Pons (tissue), 1 donor: ENCODE measurements at regions not wholly inside any gene's neighbourhood (a gene's known extent, or its start where the extent isn't known, plus 50 kb on each side); places are given as distances from the start of the nearest gene placed in this dataset.
"Not testable (repeated sequence)": the region's sequence is repeated elsewhere in the genome, so short reads cannot be mapped to it uniquely, and the experiment has no call there.

Experiments
- DNase-seq: peaks from one replicate; pipeline ENCODE4 v3.0.0-alpha.2; 2016; ENCODE audit warnings: low spot score

DNA sequence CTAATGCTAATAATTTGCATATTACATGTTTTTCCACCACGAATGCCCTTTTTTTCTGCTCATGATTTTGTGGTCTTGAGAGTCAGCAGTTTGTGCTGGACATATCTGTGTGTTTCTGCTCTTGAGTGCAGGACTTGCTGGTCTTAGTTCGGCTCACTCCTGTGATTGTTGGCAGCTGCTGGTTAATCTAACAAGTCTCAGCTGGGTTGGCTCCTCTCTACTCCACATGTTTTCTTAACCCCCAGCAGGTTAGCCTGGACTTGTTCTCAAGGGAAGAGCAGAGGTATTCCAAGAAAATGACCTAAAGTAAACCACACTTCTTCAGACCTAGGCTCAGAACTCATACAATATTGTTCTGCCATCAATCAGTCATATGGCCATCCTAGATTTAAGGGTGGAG is 1238.9 kb downstream of the XPNPEP1 start:
- DNase-seq, result no peak

DNA sequence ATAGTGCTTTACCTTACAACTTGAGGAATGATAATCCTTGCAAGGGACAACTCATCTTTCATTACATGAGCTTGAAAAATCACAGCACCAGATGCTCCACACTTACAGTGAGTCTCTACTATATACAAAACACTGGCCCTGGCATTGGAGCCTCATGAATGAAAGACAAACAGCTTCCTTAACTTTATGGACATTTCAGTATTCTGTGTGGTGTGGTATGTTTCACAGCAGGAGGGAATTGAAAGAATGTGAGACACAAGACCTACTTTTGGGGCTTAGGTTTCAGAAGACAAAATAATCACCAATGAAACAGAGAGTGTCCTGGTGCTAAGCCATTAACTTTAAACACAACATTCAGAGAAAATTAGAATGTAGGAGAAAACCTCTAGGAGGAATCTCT is 1249.6 kb downstream of the XPNPEP1 start:
- no peak for DNase-seq

DNA sequence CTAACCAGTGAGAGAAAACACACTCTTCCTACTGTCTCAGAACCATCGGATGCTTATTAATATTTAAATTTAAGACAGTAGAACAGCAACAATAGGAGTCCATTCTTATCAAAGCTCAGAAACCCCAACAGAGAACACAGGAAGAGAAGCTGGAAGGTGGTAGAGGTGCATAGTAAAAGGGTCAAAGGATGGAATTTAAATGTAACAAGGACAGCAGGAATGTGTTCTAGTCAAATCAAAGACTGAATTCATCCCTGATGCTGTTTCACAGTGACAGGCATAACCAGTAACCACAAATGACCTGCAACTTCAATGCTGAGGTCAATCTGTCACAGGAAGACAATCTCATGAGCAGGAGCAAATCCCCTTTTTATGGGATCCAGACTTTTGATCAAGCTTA is 1259.7 kb downstream of the XPNPEP1 start:
- no peak for DNase-seq

DNA sequence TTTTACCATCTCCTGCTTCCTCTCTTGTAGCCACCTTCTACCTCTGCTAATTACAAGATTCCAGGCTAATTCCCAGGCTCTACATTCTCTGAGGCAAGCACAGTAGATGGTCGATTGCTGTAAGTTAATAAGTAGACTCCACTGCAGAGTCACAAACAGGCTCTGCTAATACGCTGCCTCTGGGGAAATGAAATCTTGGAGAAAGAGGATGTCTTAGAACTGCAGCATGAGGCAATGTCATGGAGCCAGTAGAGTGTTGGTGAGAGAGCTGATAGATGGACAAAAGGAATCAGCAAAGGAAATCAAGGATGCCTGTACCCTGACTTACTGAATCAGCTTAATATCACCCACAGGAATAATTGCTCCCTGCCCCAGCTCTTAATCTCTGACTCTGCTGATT is 1260.3 kb downstream of the XPNPEP1 start:
- DNase-seq, result no peak

DNA sequence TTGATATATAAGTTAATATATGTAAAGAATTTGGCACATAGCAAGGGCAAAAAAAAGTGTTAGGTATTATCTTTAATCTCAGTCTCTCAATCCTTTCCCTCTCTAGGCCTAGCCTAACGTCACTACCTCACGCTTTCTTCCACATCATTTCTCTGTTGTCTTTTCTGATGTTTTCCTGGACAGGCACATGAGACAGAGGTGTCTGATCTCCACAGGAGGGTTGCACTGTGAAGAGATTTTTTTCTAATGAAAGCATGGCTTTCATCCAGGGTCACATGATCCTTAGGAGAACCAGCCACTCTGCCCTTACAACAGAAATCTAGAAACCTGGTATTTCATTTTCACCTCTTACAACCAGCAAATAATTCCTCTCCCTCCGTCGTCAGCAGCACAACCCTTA is 1268.3 kb downstream of the XPNPEP1 start:
- no peak for DNase-seq

DNA sequence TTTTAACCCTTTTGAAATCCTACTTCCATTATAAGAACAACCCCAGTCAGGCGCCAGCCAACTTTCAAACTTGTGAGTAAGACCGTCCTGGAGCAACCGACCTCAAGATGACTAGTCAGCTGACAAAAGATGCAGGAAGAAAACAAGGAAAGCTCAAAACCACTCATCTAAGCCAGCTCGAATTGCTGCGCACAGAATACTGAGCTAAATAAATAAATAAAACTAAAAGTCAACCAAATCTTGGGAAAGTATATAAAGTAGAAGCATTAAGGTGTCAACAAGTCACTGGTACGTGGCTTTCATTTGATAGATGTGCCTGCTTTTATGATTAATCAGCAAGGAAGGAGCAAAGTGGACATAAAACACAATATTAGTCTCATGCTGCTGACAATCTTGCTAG is 1269.8 kb downstream of the XPNPEP1 start:
- no peak for DNase-seq

DNA sequence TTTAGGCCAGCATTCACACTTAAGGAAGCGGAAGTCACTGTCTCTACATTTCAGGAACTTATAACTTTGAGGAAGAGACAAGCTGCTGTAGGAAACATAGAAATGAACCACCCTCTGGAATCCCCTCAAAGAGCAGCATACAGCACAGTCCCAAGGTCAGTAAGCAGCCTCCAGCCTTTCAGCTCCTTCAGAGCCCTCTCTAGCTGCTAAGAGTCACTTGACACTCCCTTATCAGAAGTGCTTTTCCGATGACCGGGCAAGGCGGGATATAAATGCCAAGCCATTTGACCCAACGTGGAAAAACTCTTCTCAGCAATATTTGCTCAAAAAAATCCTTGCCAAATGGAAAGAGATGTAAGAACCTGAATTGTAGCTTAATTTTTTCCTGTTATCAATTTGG is 1284.3 kb downstream of the XPNPEP1 start:
- DNase-seq, result no peak

DNA sequence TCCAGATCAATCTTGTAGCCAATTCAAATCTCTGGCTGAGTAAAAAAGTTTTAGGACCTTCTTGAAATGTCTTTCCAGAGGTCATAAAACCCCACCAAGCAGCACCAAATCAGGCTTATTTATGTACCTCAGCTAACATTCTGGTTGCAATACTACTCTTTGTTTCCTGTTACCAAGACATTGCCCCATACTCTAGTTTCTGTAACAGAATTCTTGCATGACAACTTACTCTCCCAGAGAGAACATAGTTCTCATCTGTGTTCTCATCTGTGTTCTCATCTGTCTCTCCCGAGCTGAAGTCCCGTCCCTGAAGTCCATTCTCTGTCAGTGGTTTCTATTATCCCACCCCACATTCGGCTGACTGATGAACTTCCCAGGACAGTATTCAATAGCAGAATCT is 1285.1 kb downstream of the XPNPEP1 start:
- DNase-seq, result no peak

DNA sequence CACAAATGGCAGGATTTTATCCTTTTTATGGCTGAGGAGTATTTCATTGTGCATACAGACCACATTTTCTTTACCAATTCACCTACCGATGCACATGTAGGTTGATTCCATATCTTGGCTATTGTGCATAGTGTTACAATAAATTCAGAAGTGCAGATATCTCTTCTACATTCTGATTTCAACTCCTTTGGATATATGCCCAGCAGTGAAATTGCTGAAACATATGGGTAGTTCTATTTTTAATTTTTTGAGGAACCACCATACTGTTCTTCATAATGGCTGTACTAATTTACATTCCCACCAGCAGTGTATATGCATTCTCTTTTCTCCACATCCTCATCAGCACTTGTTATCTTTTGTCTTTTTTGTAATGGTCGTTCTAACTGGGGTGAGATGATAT is 1290.3 kb downstream of the XPNPEP1 start:
- DNase-seq, result peak; percentile 2

DNA sequence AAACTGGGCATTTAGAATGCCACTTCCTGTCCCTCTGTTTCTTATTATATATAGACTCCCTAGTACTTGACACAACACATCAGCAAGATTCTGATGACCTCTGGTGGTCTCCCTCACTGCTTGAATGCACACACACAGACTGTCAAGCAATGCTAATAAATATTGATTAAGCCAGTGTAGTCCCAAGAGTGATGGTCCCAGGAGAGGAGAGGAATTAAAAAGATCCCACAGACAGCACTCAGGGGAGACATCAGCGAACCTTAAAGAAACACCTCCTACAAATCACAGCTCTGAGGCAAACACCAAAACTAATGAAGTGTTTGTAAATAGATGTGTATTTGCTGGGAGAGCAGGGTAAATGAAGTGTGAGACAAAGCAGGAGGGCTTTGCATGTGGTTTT is 1291.2 kb downstream of the XPNPEP1 start:
- no peak for DNase-seq

DNA sequence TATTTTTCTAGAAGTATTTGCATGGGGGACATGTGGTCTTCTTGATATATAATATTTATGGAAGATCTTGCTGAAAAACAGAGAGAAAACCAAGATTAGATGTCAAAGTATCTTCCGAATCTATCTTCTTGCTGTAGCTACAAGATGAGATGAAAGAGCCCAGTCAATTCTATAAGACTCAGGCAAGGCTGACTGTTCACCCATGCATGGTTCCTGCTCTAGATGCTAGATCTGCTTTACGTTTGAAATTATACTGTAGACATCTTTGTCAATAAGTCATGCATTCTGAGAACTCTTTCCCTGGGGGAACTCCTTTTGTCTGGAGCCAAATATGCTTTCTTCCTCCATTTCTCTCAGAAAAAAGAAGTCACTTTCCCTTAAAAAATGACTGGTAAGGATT is 1292.0 kb downstream of the XPNPEP1 start:
- DNase-seq, result no peak

DNA sequence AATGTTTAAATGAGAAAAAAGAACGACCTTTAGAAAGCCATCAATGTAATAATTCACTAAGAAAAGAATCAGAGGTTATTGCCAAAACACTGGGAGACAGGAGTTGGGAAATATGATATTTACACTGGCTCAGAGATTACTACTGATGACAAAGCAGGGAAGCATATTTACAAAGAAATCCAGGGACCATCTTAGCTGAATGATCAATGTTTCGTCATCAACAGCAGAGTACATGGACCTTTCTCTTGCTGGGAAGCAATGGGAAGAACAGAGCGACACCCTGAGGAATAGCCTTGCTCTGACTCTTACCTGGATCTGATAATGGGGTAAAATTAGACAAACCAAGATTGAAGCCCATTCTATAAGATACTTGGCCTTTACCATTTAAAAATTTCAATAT is 1293.5 kb downstream of the XPNPEP1 start:
- no peak for DNase-seq

DNA sequence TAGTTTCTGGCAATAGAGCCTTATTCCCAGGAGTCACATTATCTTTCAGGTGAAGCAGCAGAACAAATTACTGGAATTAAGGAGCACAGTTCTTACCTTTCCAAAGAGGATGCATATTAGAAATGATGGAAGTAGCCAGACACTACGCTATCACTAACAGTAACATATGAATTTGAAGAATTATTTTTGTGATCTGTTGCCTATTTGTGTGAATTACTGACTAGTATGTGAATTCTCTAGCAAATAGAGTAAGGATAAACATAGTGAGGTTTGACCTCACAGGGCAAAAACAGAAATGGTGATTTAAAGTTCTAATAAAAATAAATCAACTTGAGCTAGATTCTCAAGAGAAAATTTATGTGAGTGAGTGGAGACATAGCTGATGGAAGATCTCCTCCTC is 1299.3 kb downstream of the XPNPEP1 start:
- no peak for DNase-seq

DNA sequence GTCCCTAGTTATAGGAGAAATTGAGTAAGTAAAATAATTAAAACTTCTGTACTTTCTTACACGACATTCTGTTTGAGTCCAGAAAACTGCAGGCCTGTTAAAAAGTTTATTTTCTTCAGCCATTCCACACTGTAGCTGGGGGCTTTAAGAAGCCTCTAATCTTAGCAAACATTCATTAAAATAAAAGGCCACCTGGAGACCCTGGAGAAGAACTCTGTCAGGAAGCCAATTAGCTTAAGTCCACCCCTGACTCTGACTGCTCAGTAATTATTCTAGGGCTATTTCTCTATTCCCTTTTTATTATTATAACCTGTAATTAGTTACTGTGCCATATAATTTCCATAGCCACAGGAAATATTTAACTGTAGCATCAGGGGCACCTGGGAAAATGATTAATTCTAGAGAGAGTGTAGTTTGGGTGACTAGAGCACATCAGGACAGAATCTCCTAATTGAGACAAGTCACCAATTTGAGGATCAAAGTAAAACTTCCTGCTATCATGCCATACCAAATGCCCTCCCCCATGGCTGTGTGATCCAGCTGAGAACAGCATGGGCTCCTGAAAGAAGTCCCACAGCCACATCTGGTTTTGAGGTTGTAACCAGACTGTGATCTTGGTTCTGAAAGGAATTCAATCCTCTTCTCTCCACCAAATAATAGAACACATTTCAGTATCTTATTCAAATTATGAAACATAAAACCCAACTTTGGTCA is 1302.3 kb downstream of the XPNPEP1 start:
- no peak for DNase-seq

DNA sequence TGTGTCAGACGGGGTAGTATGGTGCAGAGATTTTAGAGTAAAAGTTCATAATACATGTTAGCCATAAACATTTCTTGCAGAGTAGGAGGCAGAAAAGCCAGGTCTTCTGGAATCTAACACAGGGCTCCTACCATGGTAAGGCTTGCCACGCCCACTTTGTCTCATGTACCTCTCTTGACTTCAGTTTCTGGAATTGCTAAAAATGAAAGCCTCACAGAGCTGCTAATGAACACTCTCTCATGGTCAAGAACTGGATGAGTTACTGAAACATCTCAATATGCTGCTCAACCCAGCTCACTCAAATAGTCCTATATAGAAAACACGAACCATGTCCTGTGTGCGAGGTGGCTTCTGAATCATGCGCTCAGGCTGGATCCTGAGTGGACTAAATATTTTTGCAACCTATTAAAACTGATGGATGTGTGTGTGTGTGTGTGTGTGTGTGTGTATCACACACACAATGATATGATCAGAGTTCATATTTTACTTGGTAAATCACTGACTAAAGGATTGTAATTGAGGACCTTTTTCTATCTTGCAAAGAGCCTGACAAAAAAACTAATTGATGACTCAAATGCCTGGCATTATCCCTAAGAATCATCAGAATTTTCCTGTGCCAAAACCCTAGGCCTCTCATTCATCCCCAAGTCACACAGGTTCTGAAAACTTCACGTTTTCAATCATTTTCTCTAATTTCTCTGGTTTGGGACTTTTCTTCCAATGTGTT is 1306.6 kb downstream of the XPNPEP1 start:
- no peak for DNase-seq

DNA sequence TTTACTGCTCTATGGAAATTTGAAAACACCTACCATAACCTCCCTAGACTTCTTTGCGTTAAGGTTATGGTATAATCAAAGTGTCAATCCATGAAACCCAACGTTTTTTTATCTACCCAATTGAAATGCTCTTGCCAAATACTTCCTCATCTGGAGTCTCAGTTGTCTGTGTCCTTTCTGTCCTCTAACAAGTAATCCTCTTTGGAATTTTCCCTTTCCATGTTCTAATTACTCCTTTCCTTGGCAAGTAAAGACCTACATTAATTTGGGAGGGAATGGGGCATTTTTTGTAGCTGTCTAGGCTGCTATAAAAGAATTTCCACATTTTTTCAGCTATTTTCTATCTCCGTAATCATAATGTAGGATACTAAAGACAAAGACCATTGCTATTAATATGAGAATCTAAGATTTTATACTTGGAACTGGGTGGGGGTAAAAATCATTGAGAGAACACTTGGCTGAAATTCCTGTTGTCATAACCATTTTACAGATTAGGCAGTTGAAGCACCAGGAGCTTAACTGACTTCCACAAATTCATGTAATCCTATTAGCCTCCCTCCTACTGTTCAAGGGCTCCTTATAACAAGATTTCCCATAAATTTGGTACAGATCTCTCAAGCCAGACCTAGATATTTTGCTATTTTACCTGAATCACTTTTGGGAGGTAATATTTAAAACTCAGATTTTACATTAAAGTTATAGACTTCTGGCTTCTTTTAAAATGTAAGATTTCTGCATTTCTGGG is 1307.6 kb downstream of the XPNPEP1 start:
- no peak for DNase-seq

DNA sequence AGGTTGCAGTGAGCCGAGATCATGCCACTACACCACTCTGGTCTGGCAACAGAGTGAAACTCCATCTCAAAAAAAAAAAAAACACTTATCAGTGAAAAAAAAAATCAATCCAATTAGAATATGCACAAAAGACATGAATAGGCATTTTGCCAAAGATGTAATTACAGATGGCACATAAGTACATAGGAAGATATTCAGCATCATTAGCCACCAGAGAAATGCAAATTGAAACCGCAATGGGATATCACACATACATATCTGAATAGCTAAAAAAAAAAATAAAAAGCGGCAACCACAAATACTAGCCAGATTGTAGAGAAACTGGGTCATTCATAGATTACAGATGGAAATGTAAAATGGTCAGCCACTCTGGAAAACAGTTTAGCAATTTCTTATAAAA is 1310.8 kb downstream of the XPNPEP1 start:
- no peak for DNase-seq

DNA sequence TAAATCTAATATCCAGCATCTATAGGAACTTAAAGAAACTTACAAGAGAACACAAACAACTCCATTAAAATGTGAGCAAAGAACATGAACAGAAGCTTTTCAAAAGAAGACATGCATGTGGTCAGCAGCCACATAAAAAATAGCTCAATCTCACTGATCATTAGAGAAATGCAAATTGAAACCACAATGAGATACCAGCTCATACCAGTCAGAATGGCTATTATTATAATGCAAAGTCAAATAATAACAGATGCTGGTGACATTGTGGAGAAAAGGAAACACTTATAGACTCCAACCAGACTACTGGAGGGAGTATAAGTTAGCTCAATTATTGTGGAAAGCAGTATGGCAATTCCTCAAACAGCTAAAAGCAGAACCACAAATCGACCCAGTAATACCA is 1314.5 kb downstream of the XPNPEP1 start:
- DNase-seq, result no peak

DNA sequence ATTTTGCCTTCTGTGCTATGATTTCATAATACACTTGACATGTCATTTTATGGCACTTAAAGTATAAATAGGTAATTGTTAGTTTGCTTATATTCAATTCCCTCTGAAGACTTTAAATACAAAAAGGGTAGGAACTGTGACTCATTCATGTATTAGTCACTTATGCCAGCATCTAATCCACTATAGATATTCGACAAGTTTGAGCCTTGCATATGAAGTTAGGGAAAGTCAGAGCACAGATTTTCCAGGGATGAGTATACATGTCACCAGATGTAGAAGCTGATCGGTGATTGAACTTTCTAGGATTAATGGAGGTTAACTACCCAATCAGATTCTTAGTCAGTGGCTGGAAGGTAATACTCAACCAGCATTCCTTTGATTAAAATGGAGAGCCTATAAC is 1321.5 kb downstream of the XPNPEP1 start:
- no peak for DNase-seq

DNA sequence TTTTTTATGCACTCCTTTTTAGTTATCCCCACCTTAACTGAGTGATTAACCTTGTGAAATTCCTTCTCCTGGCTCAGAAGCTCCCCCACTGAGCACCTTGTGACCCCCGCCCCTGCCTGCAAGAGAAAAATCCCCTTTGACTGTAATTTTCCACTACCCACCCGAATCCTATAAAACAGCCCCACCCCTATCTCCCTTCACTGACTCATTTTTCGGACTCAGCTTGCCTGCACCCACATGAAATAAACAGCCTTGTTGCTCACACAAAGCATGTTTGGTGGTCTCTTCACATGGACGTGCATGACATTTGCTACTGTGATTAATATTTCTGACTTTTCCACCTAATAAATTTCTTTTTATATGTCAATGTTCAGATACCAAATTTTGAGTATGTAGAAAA is 1322.8 kb downstream of the XPNPEP1 start:
- DNase-seq, result not testable (repeated sequence)

DNA sequence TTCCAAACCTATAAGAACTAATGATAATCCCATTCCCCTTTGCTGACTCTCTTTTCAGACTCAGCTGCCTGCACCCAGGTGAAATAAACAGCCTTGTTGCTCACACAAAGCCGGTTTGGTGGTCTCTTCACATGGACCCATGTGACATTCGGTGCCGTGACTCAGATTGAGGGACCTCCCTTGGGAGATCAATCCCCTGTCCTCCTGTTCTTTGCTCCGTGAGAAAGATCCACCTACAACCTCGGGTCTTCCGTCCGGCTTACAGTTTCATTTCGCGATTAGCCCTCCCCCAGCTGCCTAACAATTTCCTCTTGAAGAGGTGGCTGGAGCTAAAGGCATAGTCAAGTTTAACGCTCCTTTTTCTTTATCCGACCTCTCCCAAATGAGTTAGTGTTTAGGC is 1324.0 kb downstream of the XPNPEP1 start:
- not testable (repeated sequence) for DNase-seq

DNA sequence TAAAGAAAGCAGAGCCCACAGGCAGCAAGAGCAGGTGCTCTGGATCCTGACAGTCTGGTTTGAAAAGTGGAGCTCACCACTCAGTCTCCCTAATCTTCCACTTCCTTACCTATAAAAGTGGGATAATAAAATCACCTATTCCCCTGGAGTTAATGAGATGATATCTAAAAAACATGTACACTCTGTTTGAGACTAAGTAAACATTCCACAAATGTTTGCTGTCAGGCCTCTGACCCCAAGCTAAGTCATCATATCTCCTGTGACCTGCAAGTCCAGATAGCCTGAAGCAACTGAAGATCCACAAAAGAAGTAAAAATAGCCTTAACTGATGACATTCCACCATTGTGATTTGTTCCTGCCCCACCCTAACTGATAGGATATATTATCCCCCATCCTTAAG is 1324.5 kb downstream of the XPNPEP1 start:
- no peak for DNase-seq

DNA sequence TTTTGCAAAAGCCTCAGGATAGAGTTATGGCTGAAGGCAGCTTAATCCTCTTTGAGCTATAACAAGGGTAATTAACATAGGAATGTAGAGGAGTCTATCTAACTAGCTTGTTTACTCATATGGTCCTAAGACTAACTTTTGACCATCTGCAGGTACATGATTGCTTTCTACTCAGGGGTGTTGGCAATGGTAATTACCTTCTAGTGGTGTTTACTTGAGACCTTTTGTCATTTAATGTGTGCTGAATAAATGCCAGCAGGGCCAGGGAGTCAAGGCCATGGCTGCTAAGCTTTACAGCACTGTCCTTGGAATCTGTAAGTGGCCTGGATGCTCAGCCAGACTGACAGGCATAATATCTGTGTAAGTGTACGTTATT is 1325.0 kb downstream of the XPNPEP1 start:
- no peak for DNase-seq
